HFFc6 (cell line): ENCODE measurements at regions not wholly inside any gene's neighbourhood (a gene's known extent, or its start where the extent isn't known, plus 50 kb on each side); places are given as distances from the start of the nearest gene placed in this dataset.
"Not testable (repeated sequence)": the region's sequence is repeated elsewhere in the genome, so short reads cannot be mapped to it uniquely, and the experiment has no call there.

Experiments used
- DNase-seq: peaks from one replicate; pipeline ENCODE4 v3.0.0-alpha.2; 2018
- H3K27ac Mint-ChIP-seq: 2 replicates; pipeline ENCODE4 v1.8.0; 2020; ENCODE audit warnings: mild to moderate bottlenecking, mixed read lengths
- H3K27me3 Mint-ChIP-seq: 2 replicates; pipeline ENCODE4 v1.8.0; 2021; ENCODE audit warnings: mild to moderate bottlenecking, moderate library complexity, mixed read lengths; ENCODE audit not compliant: insufficient read depth
- H3K36me3 Mint-ChIP-seq: 2 replicates; pipeline ENCODE4 v1.8.0; 2021; ENCODE audit warnings: low read depth, mixed read lengths
- H3K4me1 Mint-ChIP-seq: 2 replicates; pipeline ENCODE4 v1.8.0; 2020; ENCODE audit warnings: low read depth, mixed read lengths
- H3K4me3 Mint-ChIP-seq: 2 replicates; pipeline ENCODE4 v1.8.0; 2020; ENCODE audit warnings: mild to moderate bottlenecking, moderate library complexity, mixed read lengths
- H3K9me3 Mint-ChIP-seq: 2 replicates; pipeline ENCODE4 v1.8.0; 2020; ENCODE audit warnings: mild to moderate bottlenecking, mixed read lengths
- CTCF ChIP-seq: fragments of 200-600 bp; sonication (generic); IDR thresholded peaks from 2 replicates; pipeline ENCODE4 v1.5.0; 2021; ENCODE audit warnings: antibody characterized with exemption, mild to moderate bottlenecking

GRCh38 chr13:30535046-30535445, 69.3 kb upstream of the HMGB1 start:
- Mint-ChIP-seq H3K9me3 (no peaks in the 10 kb centered on the region), H3K36me3 (no peaks in the 10 kb centered on the region)
- DNase-seq = no peak

GRCh38 chr13:30545320-30545719, 72.4 kb upstream of the USPL1 start:
- no peaks in the 10 kb centered on the region for H3K9me3 Mint-ChIP-seq
- H3K27me3 Mint-ChIP-seq = peaks cover 1% of the 10 kb centered on the region; the same call in 1 of the 2 replicates
- no peak for TF ChIP-seq CTCF
- H3K27ac Mint-ChIP-seq = no peak overlapping the region
- H3K36me3 Mint-ChIP-seq = no peaks in the 10 kb centered on the region
- H3K4me3 Mint-ChIP-seq = no peak overlapping the region
- DNase-seq = no peak
- H3K4me1 Mint-ChIP-seq = no peaks in the 10 kb centered on the region

More at GRCh38 chr13:30535046-30535445, 69.3 kb upstream of the HMGB1 start:
- Mint-ChIP-seq H3K27me3 (peaks cover 2% of the 10 kb centered on the region), H3K27ac (no peak overlapping the region), H3K4me3 (no peak overlapping the region), H3K4me1 (no peaks in the 10 kb centered on the region)
- TF ChIP-seq CTCF = no peak

- not testable (repeated sequence) for H3K9me3 Mint-ChIP-seq, H3K36me3 Mint-ChIP-seq, H3K4me1 Mint-ChIP-seq, H3K27me3 Mint-ChIP-seq, H3K4me3 Mint-ChIP-seq, H3K27ac Mint-ChIP-seq, DNase-seq
These were observed 69.7 kb upstream of the USPL1 start for GRCh38 chr13:30548046-30548445.

DNA sequence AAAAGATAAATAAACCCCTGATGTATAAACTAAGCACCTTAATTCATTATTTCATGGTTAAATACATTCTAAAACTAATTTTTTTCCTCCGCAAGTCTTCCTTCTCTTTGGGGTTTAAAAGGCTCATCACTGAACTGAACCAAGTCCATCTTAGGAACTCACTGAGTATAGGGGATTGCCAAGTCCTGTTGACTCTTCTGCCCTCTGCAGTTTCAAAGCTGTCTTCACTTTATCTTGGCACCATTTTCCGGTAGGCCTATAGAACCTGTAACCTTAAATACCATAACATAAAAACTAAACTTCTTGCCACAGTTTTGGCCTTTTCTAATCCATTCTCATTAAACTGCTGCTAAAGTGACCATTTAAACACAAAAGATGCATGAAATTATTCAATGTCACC, 66.5 kb upstream of the USPL1 start:
- Mint-ChIP-seq H3K27me3 (no peaks in the 10 kb centered on the region), H3K9me3 (no peaks in the 10 kb centered on the region), H3K27ac (no peak overlapping the region), H3K36me3 (no peaks in the 10 kb centered on the region), H3K4me3 (no peak overlapping the region), H3K4me1 (0 out of 2 replicates have a peak, but pooled peaks cover 6% of the 10 kb centered on the region)
- peak; percentile 65 for TF ChIP-seq CTCF
- peak; percentile 47 for DNase-seq

DNA sequence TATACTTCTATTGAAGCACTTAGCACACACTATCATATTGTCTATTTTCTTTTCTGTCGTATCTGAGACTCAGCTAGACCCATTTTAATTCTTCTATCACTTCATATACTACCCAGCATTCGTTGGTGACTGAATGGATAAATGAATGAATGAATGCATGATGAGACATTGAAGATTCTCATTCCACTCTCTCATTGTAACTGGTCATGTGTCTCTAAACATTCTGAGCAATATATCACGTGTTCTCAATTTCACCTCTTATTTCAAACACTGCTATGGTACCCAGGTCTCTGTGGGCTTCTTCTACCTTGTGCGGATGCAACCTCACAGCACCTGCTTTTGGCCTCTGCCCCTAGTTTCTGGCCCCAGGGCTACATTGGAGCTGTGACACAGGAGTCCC, 65.2 kb upstream of the USPL1 start:
- no peak for TF ChIP-seq CTCF
- no peak overlapping the region for H3K4me3 Mint-ChIP-seq
- no peaks in the 10 kb centered on the region for H3K27me3 Mint-ChIP-seq
- 0 out of 2 replicates have a peak, but pooled peaks cover 6% of the 10 kb centered on the region for H3K4me1 Mint-ChIP-seq
- H3K36me3 Mint-ChIP-seq = no peaks in the 10 kb centered on the region
- DNase-seq = no peak
- no peak overlapping the region for H3K27ac Mint-ChIP-seq
- no peaks in the 10 kb centered on the region for H3K9me3 Mint-ChIP-seq

GRCh38 chr13:30559274-30559673, 58.4 kb upstream of the USPL1 start:
- no peak for DNase-seq
- Mint-ChIP-seq H3K27ac (no peak overlapping the region), H3K27me3 (peaks cover 2% of the 10 kb centered on the region; the same call in 1 of the 2 replicates), H3K36me3 (no peaks in the 10 kb centered on the region), H3K4me1 (peaks cover 9% of the 10 kb centered on the region; the same call in 1 of the 2 replicates), H3K4me3 (no peak overlapping the region), H3K9me3 (no peaks in the 10 kb centered on the region)
- no peak for TF ChIP-seq CTCF
